Stimulated activated CD4-positive, alpha-beta T cell treated with anti-CD3 and anti-CD28 coated beads, TNF-alpha, amount 100 ng/mL, for 24 hours (primary cell): ENCODE measurements at regions not wholly inside any gene's neighbourhood (a gene's known extent, or its start where the extent isn't known, plus 50 kb on each side); places are given as distances from the start of the nearest gene placed in this dataset.
"Not testable (repeated sequence)": the region's sequence is repeated elsewhere in the genome, so short reads cannot be mapped to it uniquely, and the experiment has no call there.

ENCODE experiments used
- DNase-seq, 3 experiments: peaks; one replicate each; pipeline ENCODE4 v3.0.0-alpha.2; 2020; ENCODE audit warnings: low read depth in 3 of 3

- DNase-seq: no peak
These were observed 463.6 kb upstream of the ALCAM start for GRCh38 chr3:104903064-104903463.

- no peak for DNase-seq
These were observed 460.6 kb upstream of the ALCAM start for GRCh38 chr3:104906001-104906639.

- no peak for DNase-seq
These were observed 459.2 kb upstream of the ALCAM start for GRCh38 chr3:104907507-104907906.

- no peak for DNase-seq
These were observed 457.9 kb upstream of the ALCAM start for GRCh38 chr3:104908761-104909160.

- DNase-seq: no peak
These were observed 457.5 kb upstream of the ALCAM start for GRCh38 chr3:104909198-104909597.

- no peak for DNase-seq
These were observed 457.0 kb upstream of the ALCAM start for GRCh38 chr3:104909721-104910120.

- no peak for DNase-seq
These were observed 455.3 kb upstream of the ALCAM start for GRCh38 chr3:104911376-104911775.

- no peak for DNase-seq
These were observed 449.7 kb upstream of the ALCAM start for GRCh38 chr3:104916971-104917370.

GRCh38 chr3:104920512-104920911 is 446.2 kb upstream of the ALCAM start:
- no peak for DNase-seq

- no peak for DNase-seq
These were observed 432.7 kb upstream of the ALCAM start for GRCh38 chr3:104933972-104934371.

GRCh38 chr3:104935613-104936012 is 431.1 kb upstream of the ALCAM start:
- DNase-seq: no peak

- DNase-seq: no peak
These were observed 427.5 kb upstream of the ALCAM start for GRCh38 chr3:104939196-104939595.

GRCh38 chr3:104941785-104942184 is 424.9 kb upstream of the ALCAM start:
- no peak for DNase-seq

- no peak for DNase-seq
These were observed 422.7 kb upstream of the ALCAM start for GRCh38 chr3:104943974-104944373.

GRCh38 chr3:104947943-104948342 is 418.8 kb upstream of the ALCAM start:
- DNase-seq: no peak

GRCh38 chr3:104949810-104950209 is 416.9 kb upstream of the ALCAM start:
- DNase-seq: not testable (repeated sequence)

GRCh38 chr3:104951426-104951825 is 415.3 kb upstream of the ALCAM start:
- no peak for DNase-seq

GRCh38 chr3:104952146-104952972 is 414.4 kb upstream of the ALCAM start:
- no peak for DNase-seq

GRCh38 chr3:104956620-104957345 is 409.9 kb upstream of the ALCAM start:
- no peak for DNase-seq

GRCh38 chr3:104960579-104960978 is 406.1 kb upstream of the ALCAM start:
- DNase-seq: no peak

- DNase-seq: no peak
These were observed 404.9 kb upstream of the ALCAM start for GRCh38 chr3:104961851-104962250.

GRCh38 chr3:104974316-104974715 is 392.4 kb upstream of the ALCAM start:
- DNase-seq: no peak

GRCh38 chr3:104977719-104978118 is 389.0 kb upstream of the ALCAM start:
- no peak for DNase-seq
